ENCODE measurements at regions not wholly inside any gene's neighbourhood (a gene's known extent, or its start where the extent isn't known, plus 50 kb on each side); places are given as distances from the start of the nearest gene placed in this dataset.
"Not testable (repeated sequence)": the region's sequence is repeated elsewhere in the genome, so short reads cannot be mapped to it uniquely, and the experiment has no call there.

DNA sequence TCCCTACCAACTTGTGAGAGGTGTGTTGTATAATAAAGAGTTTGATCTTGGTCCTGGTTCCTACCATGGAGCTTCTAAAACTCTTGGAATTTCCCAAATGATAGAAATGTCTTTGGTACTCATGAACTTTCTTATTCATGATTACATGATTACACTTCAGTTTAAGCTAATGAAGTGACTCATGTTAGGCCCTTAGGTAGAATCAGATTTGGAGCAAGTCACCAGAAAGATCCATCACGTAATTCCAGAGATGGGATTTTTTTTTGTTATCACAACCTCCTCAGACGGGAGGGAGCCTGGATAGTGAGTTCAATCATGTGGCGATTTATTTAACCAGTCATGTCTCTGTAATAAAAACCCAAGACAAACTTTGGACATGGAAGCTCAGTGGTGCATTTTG is 1287.6 kb upstream of the ZEB2 start:
- DNase-seq (ENCODE audit: low read depth, low spot score), result no peak

DNA sequence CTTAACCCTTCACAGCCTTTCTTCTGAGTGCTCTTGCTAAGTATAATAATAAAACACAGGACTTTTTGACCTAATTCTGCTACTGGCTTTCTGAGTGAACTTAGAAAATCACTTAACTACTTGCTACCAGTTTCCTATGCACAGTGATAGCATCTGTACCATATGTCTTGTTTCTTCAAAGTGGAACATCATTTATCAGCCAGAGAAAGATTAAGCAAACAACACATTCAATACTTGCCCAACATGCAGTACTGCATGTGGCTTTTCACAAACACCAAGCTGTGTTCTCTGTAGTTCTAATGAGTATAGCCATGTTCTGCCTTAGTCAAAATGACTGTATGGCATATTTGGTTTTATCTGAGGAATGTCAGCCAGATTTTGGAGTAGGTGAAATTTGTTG is 1286.6 kb upstream of the ZEB2 start:
- DNase-seq (ENCODE audit: low read depth, low spot score), result no peak

DNA sequence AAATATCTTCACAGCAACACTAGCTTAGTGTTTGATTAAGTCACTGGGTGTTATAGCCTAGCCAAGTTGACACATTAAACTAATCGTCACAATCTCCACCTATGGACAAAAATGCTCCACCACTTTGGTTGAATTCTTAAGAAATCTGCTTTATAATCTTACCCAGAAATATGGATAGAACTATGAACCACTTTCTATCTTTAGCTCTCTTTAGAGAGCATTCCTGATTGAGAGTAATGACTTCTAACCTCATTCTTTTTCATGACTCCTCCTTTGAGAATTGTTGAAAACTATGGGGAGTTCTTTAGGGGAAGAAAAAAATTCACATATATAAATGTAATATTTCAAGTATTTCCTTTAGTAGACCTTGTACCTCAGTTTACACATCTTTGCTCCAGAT is 1282.2 kb upstream of the ZEB2 start:
- DNase-seq (ENCODE audit: low read depth, low spot score), result no peak

DNA sequence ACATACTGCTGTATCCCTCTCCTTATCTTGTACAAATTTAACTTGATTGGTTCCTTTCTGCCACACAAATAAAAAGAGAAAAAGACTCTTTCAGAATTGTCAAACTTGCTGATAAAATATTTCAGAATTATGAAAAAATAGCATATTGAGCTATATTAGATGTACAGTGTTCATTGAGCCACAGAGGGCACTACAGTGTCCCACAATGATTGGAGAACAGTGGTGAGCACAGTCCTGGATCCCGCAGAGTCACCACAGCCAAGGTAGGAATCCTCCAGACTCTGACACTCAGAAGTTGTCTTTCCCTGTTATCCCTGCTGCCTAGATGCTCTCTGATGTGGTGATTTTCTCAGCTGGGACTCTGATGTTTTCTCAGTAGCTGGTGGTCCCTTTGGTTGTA is 1281.3 kb upstream of the ZEB2 start:
- no peak for DNase-seq (ENCODE audit: low read depth, low spot score)

DNA sequence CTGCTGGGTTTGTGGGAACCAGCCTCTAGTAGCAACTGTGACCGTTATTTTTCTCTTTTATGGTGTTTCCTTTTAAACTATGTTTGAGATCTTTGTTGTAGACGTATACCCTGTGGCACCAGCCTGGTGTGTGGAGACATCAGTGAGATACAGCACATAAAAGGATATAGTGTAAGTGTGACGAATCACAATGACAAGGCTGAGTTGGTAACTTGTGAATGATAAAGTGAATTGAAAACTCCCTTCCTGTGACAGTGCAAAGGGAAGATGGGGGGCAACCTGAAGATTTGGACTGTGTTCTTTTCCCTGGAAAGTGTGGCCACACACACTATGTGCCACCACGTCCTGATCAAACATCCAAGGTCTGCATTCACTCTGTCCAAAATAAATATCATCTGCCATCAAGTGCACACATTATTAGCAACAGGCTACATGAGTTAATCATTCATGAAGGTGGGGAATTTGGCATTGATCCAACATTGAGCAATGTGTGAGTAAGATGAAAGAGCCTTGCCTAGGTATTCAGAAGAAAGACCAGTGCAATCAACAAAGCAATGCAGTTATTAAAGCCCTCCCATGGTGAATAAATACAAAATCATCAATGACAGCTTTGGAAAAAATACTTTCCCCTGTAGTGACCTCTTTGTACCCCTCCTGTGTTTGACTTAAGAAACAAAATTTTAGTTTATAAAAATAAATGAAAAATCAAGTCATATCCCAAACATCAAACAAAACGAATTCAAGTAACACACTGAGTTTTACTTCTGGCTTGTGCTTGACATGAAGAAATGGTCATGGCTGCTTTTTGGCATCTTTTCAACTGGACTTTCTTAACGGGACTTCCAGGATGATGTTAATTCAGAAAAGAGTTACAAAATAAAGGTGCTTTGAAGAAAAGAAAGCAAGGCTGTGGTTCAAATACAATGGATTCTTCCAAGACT is 1280.5 kb upstream of the ZEB2 start:
- DNase-seq (ENCODE audit: low read depth, low spot score), result no peak

DNA sequence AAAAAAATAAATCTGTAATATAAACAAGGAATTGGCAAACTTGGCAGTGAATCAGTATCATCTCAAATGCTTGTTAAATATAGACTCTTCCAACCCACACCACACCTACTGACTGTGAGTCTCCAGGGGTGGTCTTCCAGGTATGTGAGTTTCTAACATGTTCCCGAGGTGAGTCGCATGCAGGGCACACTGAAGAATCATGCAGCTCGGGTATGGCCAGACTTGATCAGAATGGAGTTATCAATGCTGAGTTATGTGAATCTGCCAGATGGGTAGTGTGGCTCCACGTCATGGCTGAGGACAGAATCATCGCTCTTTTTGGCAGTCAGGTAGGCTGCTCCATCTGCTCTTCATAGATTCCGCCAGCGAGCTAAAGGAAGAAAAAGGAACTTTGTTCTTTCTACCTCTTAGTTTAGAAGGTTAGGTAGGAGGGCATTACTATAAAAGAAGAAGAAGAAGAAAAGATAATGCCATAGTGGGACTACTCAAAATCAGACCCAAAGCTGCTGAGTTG is 1279.7 kb upstream of the ZEB2 start:
- no peak for DNase-seq (ENCODE audit: low read depth, low spot score)

DNA sequence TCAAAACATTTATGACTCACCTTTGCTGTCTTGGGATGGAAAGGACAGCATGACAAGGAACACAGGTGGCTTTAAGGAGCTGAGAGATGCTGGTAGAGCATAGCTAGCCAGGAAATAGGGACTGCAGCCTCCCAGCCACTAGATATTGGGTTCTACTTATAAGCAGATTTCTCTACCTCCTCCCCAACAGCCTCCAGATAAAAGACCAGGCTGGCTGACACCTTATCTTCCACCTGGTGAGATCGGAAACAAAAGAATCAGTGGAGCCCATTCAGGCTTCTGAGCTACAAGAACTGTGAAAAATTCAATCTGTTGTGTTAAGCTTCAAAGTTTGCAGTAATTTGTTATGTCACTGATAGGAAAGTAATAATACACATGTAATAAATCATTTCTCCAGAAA is 1278.5 kb upstream of the ZEB2 start:
- DNase-seq (ENCODE audit: low read depth, low spot score), result no peak

DNA sequence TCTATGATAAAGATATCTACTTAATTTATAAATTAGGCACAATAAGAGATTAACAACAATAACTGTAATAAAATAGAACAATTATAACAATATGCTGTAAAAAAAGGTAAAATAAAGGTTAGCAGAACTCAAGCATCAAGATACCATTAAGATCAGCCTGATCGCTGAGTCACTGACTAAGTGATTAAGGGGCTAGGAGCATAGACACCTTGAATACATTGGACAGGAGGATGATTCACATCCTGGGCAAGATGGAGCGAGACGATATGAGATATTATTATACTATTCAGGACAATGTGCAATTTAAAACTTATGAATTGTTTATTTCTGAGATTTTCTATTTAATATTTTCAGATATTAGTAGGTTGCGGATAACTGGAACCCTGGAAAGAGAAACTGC is 1277.8 kb upstream of the ZEB2 start:
- DNase-seq (ENCODE audit: low read depth, low spot score), result no peak

DNA sequence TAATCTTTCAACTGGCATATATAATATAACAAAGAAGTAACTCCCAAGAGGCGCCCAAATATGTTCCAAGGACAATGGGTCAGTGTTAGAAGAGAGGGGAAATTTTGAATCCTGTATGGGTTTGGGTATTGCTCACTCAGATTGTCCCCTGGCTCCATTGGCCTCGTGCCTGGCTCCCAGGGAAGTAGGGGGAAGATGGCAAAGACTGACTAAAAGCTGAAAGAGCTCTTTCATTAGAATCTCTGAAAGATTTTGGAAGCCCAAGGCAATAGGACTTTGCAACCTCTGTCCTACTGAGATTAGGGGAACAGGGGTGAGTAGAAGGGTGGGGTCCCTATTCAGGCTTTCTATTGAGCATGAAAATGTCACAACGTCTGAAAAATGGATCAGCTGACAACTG is 1272.8 kb upstream of the ZEB2 start:
- DNase-seq (ENCODE audit: low read depth, low spot score), result no peak

DNA sequence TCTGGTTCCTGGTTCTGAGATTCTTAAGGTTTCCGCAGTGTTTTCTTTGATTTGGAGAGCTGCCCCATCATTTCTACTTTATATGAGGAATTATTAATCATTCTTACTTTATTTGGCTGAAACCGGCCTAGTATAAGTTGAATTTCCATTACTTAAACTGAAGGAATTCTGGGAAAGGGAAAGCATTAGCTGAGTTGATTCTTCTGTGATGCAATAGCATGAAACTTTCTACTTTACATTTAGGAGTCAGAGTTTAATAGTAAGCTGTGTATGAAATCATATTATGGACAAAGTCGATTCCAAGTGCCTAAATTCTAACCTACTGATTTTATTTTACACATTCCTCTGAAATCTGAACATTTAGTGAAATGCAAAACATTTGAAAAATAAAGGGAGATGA is 1269.7 kb upstream of the ZEB2 start:
- no peak for DNase-seq (ENCODE audit: low read depth, low spot score)

DNA sequence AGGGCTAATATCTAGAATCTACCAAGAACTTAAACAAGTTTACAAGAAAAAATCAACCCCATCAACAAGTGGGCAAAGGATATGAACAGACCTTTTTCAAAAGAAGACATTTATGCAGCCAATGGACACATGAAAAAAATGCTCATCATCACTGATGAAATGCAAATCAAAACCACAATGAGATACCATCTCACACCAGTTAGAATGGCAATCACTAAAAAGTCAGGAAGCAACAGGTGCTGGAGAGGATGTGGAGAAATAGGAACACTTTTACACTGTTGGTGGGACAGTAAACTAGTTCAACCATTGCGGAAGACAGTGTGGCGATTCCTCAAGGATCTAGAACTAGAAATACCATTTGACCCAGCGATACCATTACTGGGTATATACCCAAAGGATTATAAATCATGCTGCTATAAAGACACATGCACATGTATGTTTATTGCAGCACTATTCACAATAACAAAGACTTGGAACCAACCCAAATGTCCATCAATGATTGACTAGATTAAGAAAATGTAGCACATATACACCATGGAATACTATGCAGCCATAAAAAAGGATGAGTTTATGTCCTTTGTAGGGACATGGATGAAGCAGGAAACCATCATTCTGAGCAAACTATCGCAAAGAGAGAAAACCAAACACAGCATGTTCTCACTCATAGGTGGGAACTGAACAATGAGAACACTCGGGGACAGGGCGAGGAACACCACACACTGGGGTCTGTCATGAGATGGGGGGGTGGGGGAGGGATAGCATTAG is 1267.9 kb upstream of the ZEB2 start:
- not testable (repeated sequence) for DNase-seq (ENCODE audit: low read depth, low spot score)

DNA sequence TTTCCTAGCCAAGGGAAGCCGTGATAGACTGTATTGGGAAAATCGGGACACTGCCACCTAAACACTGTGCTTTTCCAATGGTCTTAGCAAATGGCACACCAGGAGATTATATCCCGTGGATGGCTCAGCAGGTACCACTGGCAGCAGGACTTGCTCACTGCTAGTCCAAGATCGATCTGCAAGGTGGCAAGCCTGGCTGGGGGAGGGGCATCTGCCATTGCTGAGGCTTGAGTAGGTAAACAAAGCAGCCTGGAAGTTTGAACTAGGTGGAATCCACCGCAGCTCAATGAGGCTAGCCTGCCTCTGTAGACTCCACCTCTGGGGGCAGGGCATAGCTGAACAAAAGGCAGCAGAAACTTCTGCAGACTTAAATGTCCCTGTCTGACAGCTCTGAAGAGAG is 1262.7 kb upstream of the ZEB2 start:
- DNase-seq (ENCODE audit: low read depth, low spot score), result not testable (repeated sequence)

DNA sequence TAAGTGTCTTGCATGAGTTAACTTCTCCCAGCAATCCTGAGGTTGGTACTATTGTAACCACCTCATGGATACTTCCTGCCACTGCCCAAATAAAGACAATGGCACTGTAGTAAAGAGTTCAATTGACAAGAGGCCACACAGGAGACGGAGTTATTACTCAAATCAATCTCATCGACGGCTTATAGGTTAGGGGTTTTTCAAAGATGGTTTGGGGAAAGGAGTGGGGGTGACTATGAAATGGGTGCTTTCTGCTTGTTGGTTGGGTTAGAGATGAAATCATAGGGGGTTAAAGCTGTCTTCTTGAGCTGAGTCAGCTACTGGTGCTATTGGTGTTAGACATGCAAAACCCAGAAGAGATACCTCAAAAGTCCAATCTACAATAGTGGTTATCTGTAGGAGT is 1258.0 kb upstream of the ZEB2 start:
- DNase-seq (ENCODE audit: low read depth, low spot score), result no peak

DNA sequence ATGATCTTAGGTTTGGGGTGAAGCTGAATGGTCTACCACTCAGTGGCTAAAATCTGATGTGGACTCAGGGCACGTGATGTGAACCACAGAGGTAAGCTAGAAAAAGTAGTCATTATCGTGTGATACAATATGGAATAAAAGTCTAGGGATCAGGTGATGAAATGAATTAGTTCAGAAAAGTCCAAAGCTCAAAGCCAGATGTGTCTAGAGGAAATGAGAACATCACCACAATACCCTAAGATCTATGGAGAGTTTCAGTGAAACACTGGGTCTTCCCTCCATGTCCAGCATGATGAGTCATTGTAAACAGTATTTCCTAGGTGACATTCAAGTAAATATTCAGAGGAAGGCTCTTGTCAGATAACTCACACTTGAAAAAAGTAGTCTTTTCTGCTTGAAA is 1257.4 kb upstream of the ZEB2 start:
- no peak for DNase-seq (ENCODE audit: low read depth, low spot score)

DNA sequence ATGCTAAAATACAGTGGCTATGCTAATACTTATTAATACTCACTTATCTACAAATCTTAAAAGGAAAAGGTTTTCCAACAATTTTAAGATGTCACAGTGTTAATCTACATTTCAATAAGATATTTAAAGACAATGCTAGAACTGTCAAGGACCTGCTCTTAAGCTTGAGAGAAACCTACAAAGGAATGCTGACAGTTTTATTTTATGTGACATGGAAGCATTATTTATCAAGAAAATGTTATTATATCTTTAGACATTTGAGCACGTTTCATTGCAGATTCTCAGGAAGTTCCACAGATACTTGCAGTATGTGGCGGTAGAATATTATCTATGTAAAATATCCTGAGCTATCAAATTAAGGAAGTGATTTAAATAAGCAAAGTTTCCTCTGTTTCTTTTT is 1255.7 kb upstream of the ZEB2 start:
- DNase-seq (ENCODE audit: low read depth, low spot score), result no peak

DNA sequence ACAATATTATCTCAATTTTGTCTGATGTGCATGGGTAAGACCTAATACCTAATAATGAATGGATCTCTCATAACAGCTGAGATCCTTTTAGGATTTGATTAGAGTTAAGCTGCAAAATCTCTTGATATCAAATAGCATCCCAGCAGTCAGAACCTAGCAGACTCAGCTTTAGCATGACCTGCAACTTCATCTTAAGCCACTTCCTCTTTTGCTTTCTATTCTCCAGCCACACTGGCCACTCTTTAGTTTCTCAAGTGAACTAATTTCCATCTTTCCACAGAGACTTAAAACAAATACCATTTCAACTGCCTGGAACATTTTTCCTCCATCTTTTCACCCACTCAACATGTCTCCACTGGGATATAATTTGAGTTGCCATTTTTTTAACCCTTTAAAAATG is 1251.6 kb upstream of the ZEB2 start:
- DNase-seq (ENCODE audit: low read depth, low spot score), result no peak

DNA sequence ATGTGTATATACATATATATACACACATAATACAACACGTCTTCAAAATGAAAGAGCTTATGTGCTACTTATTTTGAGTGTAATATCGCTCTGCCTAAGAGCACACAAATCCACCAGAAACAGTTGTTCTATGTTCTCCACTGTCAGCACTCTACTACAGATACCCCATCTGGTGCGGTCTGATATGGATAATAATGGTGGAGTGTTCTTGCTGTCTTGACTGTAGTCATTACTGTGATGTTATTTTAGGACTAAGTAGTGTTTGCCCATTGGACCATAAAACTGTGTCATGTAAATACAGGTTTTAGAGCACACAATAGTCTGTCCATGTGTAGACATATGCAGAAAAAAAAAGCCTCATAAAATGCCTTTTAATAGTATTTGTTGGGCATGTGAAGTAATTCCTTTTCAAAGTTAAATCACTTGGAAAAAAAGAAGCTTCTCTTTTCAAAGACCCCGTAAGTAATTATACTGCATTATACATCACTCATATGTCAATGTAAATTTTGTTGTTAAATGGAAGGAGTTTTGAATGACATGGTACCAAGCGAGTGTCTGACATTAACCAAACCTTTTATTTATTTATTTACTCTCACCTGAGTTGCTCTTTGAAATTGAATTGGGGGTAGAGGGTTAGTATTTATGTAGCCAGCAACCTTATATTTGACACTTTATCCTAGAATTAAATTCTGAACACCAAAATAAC is 1249.2 kb upstream of the ZEB2 start:
- no peak for DNase-seq (ENCODE audit: low read depth, low spot score)

DNA sequence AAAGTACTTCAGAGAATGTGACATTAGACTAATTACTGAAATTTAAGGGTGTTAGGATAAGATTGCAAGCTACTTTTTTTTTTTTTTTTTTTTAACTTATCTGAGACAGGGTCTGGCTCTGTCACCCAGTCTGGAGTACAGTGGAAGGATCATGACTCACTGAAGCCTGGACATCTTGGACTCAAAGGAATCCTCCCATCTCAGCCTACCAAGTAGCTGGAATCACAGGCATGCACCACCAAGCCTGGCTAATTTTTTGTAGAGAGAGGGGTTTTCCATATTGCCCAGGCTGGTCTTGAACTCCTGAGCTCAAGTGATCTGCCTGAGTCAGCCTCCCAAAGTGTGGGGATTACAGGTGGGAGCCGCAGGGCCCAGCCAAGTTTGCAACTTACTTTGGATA is 1246.0 kb upstream of the ZEB2 start:
- DNase-seq (ENCODE audit: low read depth, low spot score), result no peak

DNA sequence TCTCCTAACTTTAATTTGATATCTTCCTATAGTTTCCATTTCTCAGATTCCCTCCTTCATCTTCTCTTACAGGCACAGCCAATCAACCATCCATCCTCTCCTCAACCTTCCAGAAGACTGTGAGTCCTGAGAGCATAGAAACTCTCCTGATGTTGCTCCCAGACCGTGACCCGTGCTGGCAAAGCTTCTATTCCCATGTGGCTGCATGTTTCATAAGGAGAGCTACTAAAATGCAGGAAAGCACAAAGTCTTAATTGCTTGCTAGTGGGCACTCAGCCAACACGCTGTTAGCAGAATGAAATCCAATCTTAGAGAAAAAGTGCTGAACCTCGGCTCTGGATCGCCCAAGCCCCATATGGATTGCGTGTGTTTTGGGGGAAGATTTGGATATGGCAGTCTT is 1244.7 kb upstream of the ZEB2 start:
- DNase-seq (ENCODE audit: low read depth, low spot score), result no peak

DNA sequence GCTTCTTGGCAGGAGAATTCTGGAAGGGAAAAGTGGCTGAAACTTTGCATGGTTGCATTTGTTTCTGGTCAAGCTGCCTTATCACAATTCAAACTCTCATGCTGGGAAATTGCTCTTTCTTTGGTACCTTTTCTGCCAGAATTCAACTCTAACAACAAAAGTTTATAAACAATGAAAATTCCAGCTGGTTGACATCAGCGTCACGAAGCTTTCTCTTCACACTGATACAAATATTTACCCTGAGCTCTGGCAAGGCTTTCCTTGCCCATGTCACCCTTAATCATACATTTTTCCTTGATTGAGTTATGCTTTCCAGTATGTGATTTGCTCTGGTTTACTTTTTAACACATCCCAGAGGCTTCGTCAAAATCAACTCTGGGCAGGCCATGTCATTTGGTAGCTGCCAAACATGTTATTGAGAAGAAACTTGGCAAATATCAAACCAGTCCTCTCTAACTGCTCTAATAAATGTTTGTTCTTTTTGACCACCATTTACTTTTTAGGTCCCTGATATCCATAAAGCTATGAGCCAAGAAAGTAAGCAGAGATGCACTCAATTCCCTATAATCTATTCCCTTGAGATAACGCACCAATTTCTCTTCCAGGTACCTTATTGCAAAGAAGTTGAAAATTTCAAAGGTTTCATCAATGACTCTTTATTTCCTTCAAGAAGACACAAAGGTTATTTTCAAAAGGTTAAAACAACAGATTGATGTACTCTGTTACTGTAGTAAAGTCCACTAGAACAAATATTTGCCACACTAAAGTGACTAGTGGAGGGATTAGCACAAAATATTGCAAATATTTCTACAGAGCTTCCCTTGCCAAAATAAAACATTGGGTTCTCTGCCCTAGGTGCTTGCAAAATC is 1241.1 kb upstream of the ZEB2 start:
- no peak for DNase-seq (ENCODE audit: low read depth, low spot score)

DNA sequence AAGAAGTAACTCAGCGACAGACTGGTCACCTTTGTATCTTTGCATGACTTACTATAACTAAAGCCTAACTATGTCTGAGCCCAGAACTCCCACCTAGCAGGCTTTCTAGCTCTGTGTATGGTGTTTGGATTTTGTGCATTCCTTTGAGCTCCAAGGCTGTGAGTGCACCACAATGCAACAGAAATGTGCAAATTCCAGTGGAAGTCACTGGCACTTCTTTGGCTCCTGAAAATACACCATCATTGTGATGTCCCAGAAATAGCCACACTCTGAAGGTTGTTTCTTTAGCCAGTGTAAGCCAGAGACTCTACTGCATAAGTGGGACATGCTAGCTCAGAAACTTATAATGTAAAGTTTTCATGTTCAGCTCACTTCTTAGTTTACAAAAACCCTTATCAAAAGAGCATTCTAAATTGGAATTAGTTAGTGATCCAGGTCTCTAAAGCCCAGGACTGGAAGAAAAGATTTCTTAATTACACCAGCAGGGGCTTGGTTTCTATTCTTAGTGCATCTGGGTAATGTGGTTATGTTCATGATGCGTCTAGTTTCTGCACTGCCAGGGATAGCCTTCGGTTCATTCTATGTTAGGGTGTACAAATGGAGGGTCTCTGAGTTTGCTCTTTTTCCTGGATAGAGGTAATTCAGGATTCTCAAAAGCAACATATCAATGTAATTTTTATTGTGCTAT is 1239.5 kb upstream of the ZEB2 start:
- DNase-seq (ENCODE audit: low read depth, low spot score), result no peak
